Glutamatergic neuron (in vitro differentiated cells): ENCODE measurements at regions not wholly inside any gene's neighbourhood (a gene's known extent, or its start where the extent isn't known, plus 50 kb on each side); places are given as distances from the start of the nearest gene placed in this dataset.

ENCODE experiments used
- DNase-seq: peaks from one replicate; pipeline ENCODE4 v3.0.0; 2022
- H3K27ac Mint-ChIP-seq: one replicate; pipeline ENCODE4 v1.8.0; 2020; ENCODE audit warnings: mild to moderate bottlenecking, mixed read lengths, inconsistent platforms; ENCODE audit not compliant: unreplicated experiment
- H3K27me3 Mint-ChIP-seq: one replicate; pipeline ENCODE4 v1.8.0; 2020; ENCODE audit warnings: mild to moderate bottlenecking, moderate library complexity, mixed read lengths, inconsistent platforms; ENCODE audit not compliant: unreplicated experiment
- H3K36me3 Mint-ChIP-seq: one replicate; pipeline ENCODE4 v1.8.0; 2020; ENCODE audit warnings: mild to moderate bottlenecking, mixed read lengths, inconsistent platforms; ENCODE audit not compliant: unreplicated experiment
- H3K4me1 Mint-ChIP-seq: one replicate; pipeline ENCODE4 v1.8.0; 2020; ENCODE audit warnings: mild to moderate bottlenecking, low read depth, mixed read lengths, inconsistent platforms; ENCODE audit not compliant: unreplicated experiment
- H3K4me3 Mint-ChIP-seq: one replicate; pipeline ENCODE4 v1.8.0; 2020; ENCODE audit warnings: mild to moderate bottlenecking, mixed read lengths, inconsistent platforms; ENCODE audit not compliant: unreplicated experiment
- H3K9me3 Mint-ChIP-seq: one replicate; pipeline ENCODE4 v1.8.0; 2020; ENCODE audit warnings: mild to moderate bottlenecking, moderate library complexity, mixed read lengths, inconsistent platforms; ENCODE audit not compliant: unreplicated experiment
- TF ChIP-seq, protein P1 (sequence below): fragments of 200-600 bp; sonication (generic); IDR thresholded peaks from one replicate; pipeline ENCODE4 v1.5.0; 2021; ENCODE audit not compliant: partially characterized antibody, unreplicated experiment

GRCh38 chr5:68587171-68587570, 371.6 kb downstream of the PIK3R1 start:
- TF ChIP-seq, protein P1, sequence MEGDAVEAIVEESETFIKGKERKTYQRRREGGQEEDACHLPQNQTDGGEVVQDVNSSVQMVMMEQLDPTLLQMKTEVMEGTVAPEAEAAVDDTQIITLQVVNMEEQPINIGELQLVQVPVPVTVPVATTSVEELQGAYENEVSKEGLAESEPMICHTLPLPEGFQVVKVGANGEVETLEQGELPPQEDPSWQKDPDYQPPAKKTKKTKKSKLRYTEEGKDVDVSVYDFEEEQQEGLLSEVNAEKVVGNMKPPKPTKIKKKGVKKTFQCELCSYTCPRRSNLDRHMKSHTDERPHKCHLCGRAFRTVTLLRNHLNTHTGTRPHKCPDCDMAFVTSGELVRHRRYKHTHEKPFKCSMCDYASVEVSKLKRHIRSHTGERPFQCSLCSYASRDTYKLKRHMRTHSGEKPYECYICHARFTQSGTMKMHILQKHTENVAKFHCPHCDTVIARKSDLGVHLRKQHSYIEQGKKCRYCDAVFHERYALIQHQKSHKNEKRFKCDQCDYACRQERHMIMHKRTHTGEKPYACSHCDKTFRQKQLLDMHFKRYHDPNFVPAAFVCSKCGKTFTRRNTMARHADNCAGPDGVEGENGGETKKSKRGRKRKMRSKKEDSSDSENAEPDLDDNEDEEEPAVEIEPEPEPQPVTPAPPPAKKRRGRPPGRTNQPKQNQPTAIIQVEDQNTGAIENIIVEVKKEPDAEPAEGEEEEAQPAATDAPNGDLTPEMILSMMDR, result no peak
- Mint-ChIP-seq H3K4me3 (no peak overlapping the region), H3K9me3 (no peaks in the 10 kb centered on the region), H3K27ac (no peak overlapping the region), H3K4me1 (no peaks in the 10 kb centered on the region), H3K36me3 (no peaks in the 10 kb centered on the region), H3K27me3 (no peaks in the 10 kb centered on the region)
- no peak for DNase-seq

DNA sequence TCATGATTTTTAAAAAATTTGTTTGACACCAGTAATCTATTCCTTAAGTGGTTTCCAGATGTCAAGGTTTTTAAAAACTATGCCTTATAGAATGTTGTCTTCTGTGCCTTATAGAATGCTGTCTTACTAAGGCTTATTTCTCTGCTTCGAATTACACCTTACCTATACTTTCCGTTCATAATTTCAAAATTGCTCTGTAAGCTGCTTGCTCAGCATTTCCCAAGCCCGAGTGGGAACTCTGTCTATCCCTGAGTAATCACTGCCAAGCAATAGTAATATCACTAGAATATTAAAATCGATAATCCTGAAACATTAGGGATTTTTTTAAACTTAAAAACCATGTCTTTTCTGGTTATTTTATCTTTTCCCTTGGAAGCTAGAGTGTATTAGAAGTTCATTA, 376.3 kb downstream of the PIK3R1 start:
- TF ChIP-seq, protein P1, result no peak
- H3K4me1 Mint-ChIP-seq, result peaks cover 2% of the 10 kb centered on the region
- no peak overlapping the region for H3K4me3 Mint-ChIP-seq
- no peak for DNase-seq
- H3K36me3 Mint-ChIP-seq, result peaks cover 8% of the 10 kb centered on the region
- H3K9me3 Mint-ChIP-seq, result no peaks in the 10 kb centered on the region
- no peaks in the 10 kb centered on the region for H3K27me3 Mint-ChIP-seq
- H3K27ac Mint-ChIP-seq, result no peak overlapping the region

GRCh38 chr5:68592351-68592750, 376.8 kb downstream of the PIK3R1 start:
- Mint-ChIP-seq H3K4me1 (peaks cover 2% of the 10 kb centered on the region), H3K27me3 (no peaks in the 10 kb centered on the region), H3K9me3 (no peaks in the 10 kb centered on the region), H3K27ac (no peak overlapping the region), H3K4me3 (no peak overlapping the region), H3K36me3 (peaks cover 8% of the 10 kb centered on the region)
- TF ChIP-seq, protein P1, result no peak
- DNase-seq, result no peak

DNA sequence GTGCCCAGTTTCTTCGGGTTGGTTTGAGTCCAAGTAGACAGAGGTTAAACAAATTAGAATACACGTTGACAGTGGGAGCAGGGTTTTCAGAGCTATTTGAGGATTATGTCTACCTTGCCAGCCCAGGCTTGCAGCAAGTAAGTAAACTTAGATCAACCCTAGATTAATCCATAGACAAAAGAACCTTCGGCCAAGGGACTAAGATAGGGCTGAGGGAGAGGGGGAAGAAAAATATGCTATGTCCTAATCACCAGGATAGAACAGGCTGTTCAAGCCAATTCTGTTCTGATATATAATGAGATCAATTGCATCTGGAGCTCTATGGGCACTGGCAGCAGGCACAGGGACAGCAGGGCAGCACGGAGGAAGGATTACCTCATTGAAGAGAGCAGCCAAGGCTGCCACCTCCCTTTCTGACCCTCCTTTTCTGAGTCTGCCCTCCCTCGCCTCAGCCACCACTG, 377.7 kb downstream of the PIK3R1 start:
- Mint-ChIP-seq H3K27me3 (peaks cover 2% of the 10 kb centered on the region), H3K4me3 (no peak overlapping the region), H3K27ac (no peak overlapping the region), H3K4me1 (peaks cover 2% of the 10 kb centered on the region), H3K36me3 (peaks cover 8% of the 10 kb centered on the region), H3K9me3 (no peaks in the 10 kb centered on the region)
- no peak for DNase-seq
- TF ChIP-seq, protein P1, result no peak

GRCh38 chr5:68612972-68613371, 397.4 kb downstream of the PIK3R1 start:
- peaks cover 7% of the 10 kb centered on the region for H3K9me3 Mint-ChIP-seq
- H3K27me3 Mint-ChIP-seq, result no peaks in the 10 kb centered on the region
- no peak overlapping the region for H3K4me3 Mint-ChIP-seq
- H3K36me3 Mint-ChIP-seq, result peaks cover 27% of the 10 kb centered on the region
- no peaks in the 10 kb centered on the region for H3K4me1 Mint-ChIP-seq
- no peak overlapping the region for H3K27ac Mint-ChIP-seq
- TF ChIP-seq, protein P1, result no peak
- DNase-seq, result no peak
